ENCODE measurements at regions not wholly inside any gene's neighbourhood (a gene's known extent, or its start where the extent isn't known, plus 50 kb on each side); places are given as distances from the start of the nearest gene placed in this dataset.

- TF ChIP-seq POLR2A (IDR thresholded peaks at IDR 0.05) = no peak
- no peak for TF ChIP-seq POLR2AphosphoS5 (IDR thresholded peaks at IDR 0.05)
- TF ChIP-seq, protein P1, sequence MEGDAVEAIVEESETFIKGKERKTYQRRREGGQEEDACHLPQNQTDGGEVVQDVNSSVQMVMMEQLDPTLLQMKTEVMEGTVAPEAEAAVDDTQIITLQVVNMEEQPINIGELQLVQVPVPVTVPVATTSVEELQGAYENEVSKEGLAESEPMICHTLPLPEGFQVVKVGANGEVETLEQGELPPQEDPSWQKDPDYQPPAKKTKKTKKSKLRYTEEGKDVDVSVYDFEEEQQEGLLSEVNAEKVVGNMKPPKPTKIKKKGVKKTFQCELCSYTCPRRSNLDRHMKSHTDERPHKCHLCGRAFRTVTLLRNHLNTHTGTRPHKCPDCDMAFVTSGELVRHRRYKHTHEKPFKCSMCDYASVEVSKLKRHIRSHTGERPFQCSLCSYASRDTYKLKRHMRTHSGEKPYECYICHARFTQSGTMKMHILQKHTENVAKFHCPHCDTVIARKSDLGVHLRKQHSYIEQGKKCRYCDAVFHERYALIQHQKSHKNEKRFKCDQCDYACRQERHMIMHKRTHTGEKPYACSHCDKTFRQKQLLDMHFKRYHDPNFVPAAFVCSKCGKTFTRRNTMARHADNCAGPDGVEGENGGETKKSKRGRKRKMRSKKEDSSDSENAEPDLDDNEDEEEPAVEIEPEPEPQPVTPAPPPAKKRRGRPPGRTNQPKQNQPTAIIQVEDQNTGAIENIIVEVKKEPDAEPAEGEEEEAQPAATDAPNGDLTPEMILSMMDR (IDR thresholded peaks at IDR 0.05 in 8 of 11, conservative IDR thresholded peaks at IDR 0.05 in 3 of 11) = no peak
- no peak overlapping the region for H3K4me3 ChIP-seq
- no peaks in the 10 kb centered on the region for H3K27me3 ChIP-seq (replicated peaks in 1 of 7)
- 78 to 88% (median 81%) methylated on average over 3 of the region's 3 CpGs for WGBS, 5 donors
- H3K36me3 ChIP-seq = no peaks in the 10 kb centered on the region
- intact Hi-C loops (cut with DNase I; ENCODE audit: low total_unique reads) = no loop called here
- peaks cover 0 to 9% (median 0%) of the 10 kb centered on the region in 8 donors for H3K9me3 ChIP-seq
- DNase-seq = no peak
- H3K4me1 ChIP-seq = no peaks in the 10 kb centered on the region
- no peak overlapping the region for H3K27ac ChIP-seq
Observed at GRCh38 chr4:19835429-19835828, 416.3 kb upstream of the SLIT2 start.

DNA sequence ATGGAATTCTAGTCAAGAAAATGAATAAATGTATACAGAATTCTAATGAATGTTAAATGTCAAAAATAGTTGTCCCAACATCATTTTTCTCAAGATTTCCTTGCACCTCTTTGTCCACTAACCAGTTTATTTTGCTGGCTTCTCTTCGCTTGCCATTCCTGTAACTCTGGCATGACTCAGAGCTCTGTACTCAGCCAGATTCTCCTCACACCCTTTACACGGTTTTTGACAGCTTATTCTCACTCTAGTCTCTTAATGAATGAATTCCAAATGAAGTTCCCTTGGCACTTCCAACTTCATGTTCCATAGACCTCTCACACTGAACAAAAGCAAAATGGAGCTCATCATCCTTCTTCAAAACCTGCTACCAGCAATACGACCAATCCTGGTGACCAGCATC lies 419.3 kb upstream of the SLIT2 start:
- no peaks in the 10 kb centered on the region for H3K27me3 ChIP-seq (replicated peaks in 1 of 7)
- H3K27ac ChIP-seq = no peak overlapping the region
- intact Hi-C loops (cut with DNase I; ENCODE audit: low total_unique reads) = no loop called here
- peaks cover 0 to 9% (median 0%) of the 10 kb centered on the region in 8 donors for H3K9me3 ChIP-seq
- 71 to 84% (median 75%) methylated on average over 3 of the region's 3 CpGs for WGBS, 5 donors
- H3K36me3 ChIP-seq = no peaks in the 10 kb centered on the region
- no peak for DNase-seq
- TF ChIP-seq, protein P1 (IDR thresholded peaks at IDR 0.05 in 8 of 11, conservative IDR thresholded peaks at IDR 0.05 in 3 of 11) = no peak
- TF ChIP-seq POLR2A (IDR thresholded peaks at IDR 0.05) (no peak), POLR2AphosphoS5 (IDR thresholded peaks at IDR 0.05) (no peak)
- no peak overlapping the region for H3K4me3 ChIP-seq
- no peaks in the 10 kb centered on the region for H3K4me1 ChIP-seq

DNA sequence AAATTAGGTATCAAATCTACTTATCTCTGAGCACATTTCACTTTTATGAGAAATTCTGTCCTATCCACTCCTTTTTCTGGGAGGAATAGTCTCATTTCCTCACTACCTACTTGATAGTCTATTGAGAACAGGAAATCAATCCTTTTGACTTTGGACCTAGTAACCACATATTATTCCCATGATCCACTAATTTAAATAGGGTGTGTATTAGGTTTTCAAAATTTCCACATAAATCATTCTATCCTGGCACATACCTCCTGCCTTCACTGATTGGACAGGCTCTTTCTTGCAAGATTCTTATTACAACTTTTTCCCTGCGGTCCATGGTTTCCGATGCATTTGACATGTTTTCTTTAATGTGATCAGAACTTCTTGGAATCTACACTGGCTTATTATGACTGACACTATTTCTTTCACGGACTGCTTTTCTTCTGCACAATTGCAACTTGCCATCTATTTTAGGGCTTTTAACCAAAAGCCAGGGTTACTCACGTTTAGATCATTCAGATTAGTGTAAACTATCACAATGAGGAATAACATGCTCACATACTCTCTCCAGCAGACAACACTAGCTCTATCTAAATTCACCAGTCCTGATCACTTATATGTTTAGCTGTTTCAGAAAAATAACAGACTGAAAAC lies 419.9 kb upstream of the SLIT2 start:
- H3K9me3 ChIP-seq = peaks cover 0 to 9% (median 0%) of the 10 kb centered on the region in 8 donors
- intact Hi-C loops (cut with DNase I; ENCODE audit: low total_unique reads) = no loop called here
- WGBS, 5 donors = 78 to 85% (median 80%) methylated on average over 4 of the region's 4 CpGs

DNA sequence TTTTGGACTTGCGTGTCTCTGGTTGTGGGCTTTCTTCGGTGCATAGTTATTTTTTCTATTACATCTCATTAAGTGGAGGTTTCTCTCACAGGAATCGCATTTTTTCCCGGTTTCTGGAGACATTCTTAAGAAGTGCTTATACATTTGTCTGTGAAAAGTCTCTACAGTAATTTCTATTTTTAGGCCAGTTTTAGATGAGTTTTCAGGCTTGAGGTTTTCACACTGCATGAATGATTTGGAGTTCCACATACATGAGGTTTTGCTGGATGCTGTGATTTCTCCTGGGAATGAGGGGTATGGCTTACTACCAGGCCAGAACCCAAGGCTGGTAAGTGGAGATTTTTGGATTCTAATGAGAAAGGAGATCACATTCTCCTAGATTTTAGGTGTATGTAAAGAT lies 422.6 kb upstream of the SLIT2 start:
- Histone ChIP-seq H3K27me3 (replicated peaks in 1 of 7) (no peaks in the 10 kb centered on the region), H3K36me3 (no peaks in the 10 kb centered on the region), H3K4me1 (no peaks in the 10 kb centered on the region), H3K9me3 (peaks cover 0 to 9% (median 0%) of the 10 kb centered on the region in 8 donors), H3K4me3 (no peak overlapping the region), H3K27ac (no peak overlapping the region)
- intact Hi-C loops (cut with DNase I; ENCODE audit: low total_unique reads) = no loop called here
- DNase-seq = no peak
- no peak for TF ChIP-seq POLR2AphosphoS5 (IDR thresholded peaks at IDR 0.05)
- TF ChIP-seq POLR2A (IDR thresholded peaks at IDR 0.05) = no peak
- TF ChIP-seq, protein P1 (IDR thresholded peaks at IDR 0.05 in 8 of 11, conservative IDR thresholded peaks at IDR 0.05 in 3 of 11) = no peak
- WGBS, 5 donors = 84 to 93% (median 91%) methylated on average over 4 of the region's 4 CpGs

More for the DNA sequence above, 419.9 kb upstream of the SLIT2 start:
- no peak overlapping the region for H3K27ac ChIP-seq
- no peaks in the 10 kb centered on the region for H3K36me3 ChIP-seq
- no peak overlapping the region for H3K4me3 ChIP-seq
- H3K27me3 ChIP-seq (replicated peaks in 1 of 7) = no peaks in the 10 kb centered on the region
- DNase-seq = no peak
- H3K4me1 ChIP-seq = no peaks in the 10 kb centered on the region
- no peak for TF ChIP-seq POLR2A (IDR thresholded peaks at IDR 0.05)
- TF ChIP-seq, protein P1 (IDR thresholded peaks at IDR 0.05 in 8 of 11, conservative IDR thresholded peaks at IDR 0.05 in 3 of 11) = no peak
- TF ChIP-seq POLR2AphosphoS5 (IDR thresholded peaks at IDR 0.05) = no peak
